ENCODE measurements at regions not wholly inside any gene's neighbourhood (a gene's known extent, or its start where the extent isn't known, plus 50 kb on each side); places are given as distances from the start of the nearest gene placed in this dataset.
"Not testable (repeated sequence)": the region's sequence is repeated elsewhere in the genome, so short reads cannot be mapped to it uniquely, and the experiment has no call there.

DNA sequence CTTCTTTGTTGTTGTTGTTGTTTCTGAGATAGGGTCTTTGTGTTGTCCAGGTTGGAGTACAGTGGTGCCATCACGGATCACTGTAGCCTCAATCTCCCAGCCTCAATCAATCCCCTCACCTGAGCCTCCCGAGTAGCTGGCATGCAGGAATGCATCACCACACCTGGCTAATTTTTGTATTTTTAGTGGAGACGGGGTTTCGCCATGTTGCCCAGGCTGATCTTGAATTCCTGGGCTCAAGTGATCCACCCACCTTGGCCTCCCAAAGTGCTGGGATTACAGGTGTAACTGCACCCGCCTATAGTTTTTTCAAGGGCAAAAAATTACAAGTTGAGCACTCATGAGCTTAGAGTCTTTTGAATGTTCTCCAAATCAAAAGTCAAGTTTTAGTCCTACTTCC is 167.2 kb downstream of the DEPDC1B start:
- TF ChIP-seq, protein P1, sequence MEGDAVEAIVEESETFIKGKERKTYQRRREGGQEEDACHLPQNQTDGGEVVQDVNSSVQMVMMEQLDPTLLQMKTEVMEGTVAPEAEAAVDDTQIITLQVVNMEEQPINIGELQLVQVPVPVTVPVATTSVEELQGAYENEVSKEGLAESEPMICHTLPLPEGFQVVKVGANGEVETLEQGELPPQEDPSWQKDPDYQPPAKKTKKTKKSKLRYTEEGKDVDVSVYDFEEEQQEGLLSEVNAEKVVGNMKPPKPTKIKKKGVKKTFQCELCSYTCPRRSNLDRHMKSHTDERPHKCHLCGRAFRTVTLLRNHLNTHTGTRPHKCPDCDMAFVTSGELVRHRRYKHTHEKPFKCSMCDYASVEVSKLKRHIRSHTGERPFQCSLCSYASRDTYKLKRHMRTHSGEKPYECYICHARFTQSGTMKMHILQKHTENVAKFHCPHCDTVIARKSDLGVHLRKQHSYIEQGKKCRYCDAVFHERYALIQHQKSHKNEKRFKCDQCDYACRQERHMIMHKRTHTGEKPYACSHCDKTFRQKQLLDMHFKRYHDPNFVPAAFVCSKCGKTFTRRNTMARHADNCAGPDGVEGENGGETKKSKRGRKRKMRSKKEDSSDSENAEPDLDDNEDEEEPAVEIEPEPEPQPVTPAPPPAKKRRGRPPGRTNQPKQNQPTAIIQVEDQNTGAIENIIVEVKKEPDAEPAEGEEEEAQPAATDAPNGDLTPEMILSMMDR (conservative IDR thresholded peaks at IDR 0.05) = not testable (repeated sequence)
- not testable (repeated sequence) for TF ChIP-seq ZFX (IDR thresholded peaks at IDR 0.05)

Measured in C4-2B (cell line).